HEK293 (cell line): ENCODE measurements at regions not wholly inside any gene's neighbourhood (a gene's known extent, or its start where the extent isn't known, plus 50 kb on each side); places are given as distances from the start of the nearest gene placed in this dataset.

ENCODE experiments used
- CTCF ChIA-PET: fragments of 350-600 bp; formaldehyde crosslinking; extraction: SDS; loops from one replicate; lab custom pipeline; 2021; ENCODE audit warnings: antibody characterized with exemption; lab: Yijun Ruan, JAX
- POLR2A ChIA-PET: fragments of 300-600 bp; formaldehyde crosslinking; extraction: SDS; loops from one replicate; lab custom pipeline; 2020; ENCODE audit warnings: antibody characterized with exemption, inconsistent platforms; lab: Yijun Ruan, JAX
- H3K27ac ChIP-seq: fragments of 200-500 bp; sonication (Bioruptor generic); 2 replicates; pipeline ENCODE4 v1.5.1; 2014; ENCODE audit warnings: low read depth, low read length, control low read depth, inconsistent platforms; ENCODE audit errors: extremely low read depth
- H3K36me3 ChIP-seq, 2 experiments: fragments of 200-500 bp in 1 of 2; sonication (Bioruptor generic) in 1 of 2; 1 replicate in 1 of 2; 2 replicates in 1 of 2; pipeline ENCODE4 v1.5.1; 2014 to 2017; ENCODE audit warnings: inconsistent platforms in 2 of 2, low read length in 2 of 2; ENCODE audit not compliant: control insufficient read depth in 2 of 2, insufficient read depth in 1 of 2
- H3K4me1 ChIP-seq: fragments of 200-500 bp; sonication (Bioruptor generic); 2 replicates; pipeline ENCODE4 v1.5.1; 2014; ENCODE audit warnings: mild to moderate bottlenecking, low read length, inconsistent platforms; ENCODE audit not compliant: control insufficient read depth, insufficient read depth
- H3K4me3 ChIP-seq: 2 replicates; pipeline ENCODE4 v1.5.1; 2011; ENCODE audit warnings: low read depth, mild to moderate bottlenecking, control low read depth, low read length, moderate library complexity
- H3K9me3 ChIP-seq: fragments of 200-500 bp; sonication (Bioruptor generic); 2 replicates; pipeline ENCODE4 v1.5.1; 2014; ENCODE audit warnings: low read depth, low read length, inconsistent platforms; ENCODE audit not compliant: control insufficient read depth, insufficient read depth
- BCL6B ChIP-seq: fragments of 450-650 bp; formaldehyde crosslinking; IDR thresholded peaks from 2 replicates; pipeline ENCODE4 v1.5.1; 2017; ENCODE audit warnings: missing biosample characterization, missing genetic modification characterization
- KLF16 ChIP-seq: fragments of 450-650 bp; formaldehyde crosslinking; IDR thresholded peaks from 2 replicates; pipeline ENCODE4 v1.5.1; 2017; ENCODE audit warnings: missing biosample characterization, missing genetic modification characterization
- PBX3 ChIP-seq: sonication (generic); formaldehyde crosslinking; IDR thresholded peaks from 2 replicates; pipeline ENCODE4 v1.8.1; 2022; ENCODE audit warnings: mild to moderate bottlenecking, moderate library complexity, missing genetic modification reagents
- PRDM1 ChIP-seq: fragments of 450-650 bp; formaldehyde crosslinking; IDR thresholded peaks from 2 replicates; pipeline ENCODE4; 2016; ENCODE audit warnings: missing biosample characterization, missing genetic modification characterization
- PRDM2 ChIP-seq: fragments of 450-650 bp; formaldehyde crosslinking; IDR thresholded peaks from 2 replicates; pipeline ENCODE4 v1.5.1; 2016; ENCODE audit warnings: missing biosample characterization, missing genetic modification characterization, borderline replicate concordance
- ZBTB1 ChIP-seq: fragments of 450-650 bp; formaldehyde crosslinking; IDR thresholded peaks from 2 replicates; pipeline ENCODE4 v1.5.1; 2016; ENCODE audit warnings: missing biosample characterization, missing genetic modification characterization
- ZBTB11 ChIP-seq: fragments of 450-650 bp; formaldehyde crosslinking; conservative IDR thresholded peaks from 2 replicates; pipeline ENCODE4 v1.5.1; 2016; ENCODE audit warnings: low read depth, missing biosample characterization, missing genetic modification characterization
- ZBTB21 ChIP-seq: fragments of 450-650 bp; formaldehyde crosslinking; IDR thresholded peaks from 2 replicates; pipeline ENCODE4 v1.5.1; 2017; ENCODE audit warnings: missing biosample characterization, missing genetic modification characterization
- ZFP69B ChIP-seq: fragments of 450-650 bp; formaldehyde crosslinking; IDR thresholded peaks from 2 replicates; pipeline ENCODE4 v1.5.1; 2016; ENCODE audit warnings: missing biosample characterization, missing genetic modification characterization
- ZNF138 ChIP-seq: fragments of 450-650 bp; formaldehyde crosslinking; IDR thresholded peaks from 2 replicates; pipeline ENCODE4 v1.5.1; 2016; ENCODE audit warnings: missing biosample characterization, missing genetic modification characterization, borderline replicate concordance
- ZNF184 ChIP-seq: fragments of 450-650 bp; IDR thresholded peaks from 2 replicates; pipeline ENCODE4 v1.5.1; 2018; ENCODE audit warnings: missing biosample characterization, mild to moderate bottlenecking, missing genetic modification characterization
- ZNF274 ChIP-seq, 2 experiments: fragments of 200-500 bp in 1 of 2; fragments of 450-650 bp in 1 of 2; sonication (Bioruptor generic) in 1 of 2; formaldehyde crosslinking in 1 of 2; IDR thresholded peaks; 2 replicates each; pipeline versions ENCODE4 v1.5.1 to v1.6.1; 2014 to 2016; ENCODE audit warnings: borderline replicate concordance in 1 of 2, inconsistent platforms in 1 of 2, low read length in 1 of 2, missing biosample characterization in 1 of 2, missing genetic modification characterization in 1 of 2
- ZNF398 ChIP-seq: fragments of 450-650 bp; formaldehyde crosslinking; IDR thresholded peaks from 2 replicates; pipeline ENCODE4 v1.5.1; 2017; ENCODE audit warnings: missing biosample characterization, missing genetic modification characterization
- ZNF624 ChIP-seq: fragments of 450-650 bp; formaldehyde crosslinking; IDR thresholded peaks from 2 replicates; pipeline ENCODE4 v1.5.1; 2017; ENCODE audit warnings: missing biosample characterization, missing genetic modification characterization

GRCh38 chr15:47993051-47993450 lies 127.7 kb upstream of the SLC24A5 start:
- Histone ChIP-seq H3K27ac (no peak overlapping the region), H3K9me3 (no peaks in the 10 kb centered on the region), H3K4me3 (no peak overlapping the region), H3K36me3 (no peaks in the 10 kb centered on the region), H3K4me1 (no peaks in the 10 kb centered on the region)
- ChIA-PET POLR2A (no interaction called here), CTCF (interaction anchor here (0.8 kb wide), 2 partner anchors 359 to 797 kb away, joined by 4 to 6 read pairs; no protein-coding TSS in a partner anchor)
- TF ChIP-seq ZBTB21 (tag by site-specific recombination) (no peak), ZNF184 (tag by site-specific recombination) (no peak), PRDM2 (tag by site-specific recombination) (no peak), KLF16 (tag by site-specific recombination) (no peak), ZNF624 (tag by site-specific recombination) (no peak), ZFP69B (no peak), BCL6B (tag by site-specific recombination) (no peak), ZNF274 (IDR thresholded peaks at IDR 0.05; ENCODE audit: low read length) (no peak), ZNF274 (tag by site-specific recombination; IDR thresholded peaks at IDR 0.05; ENCODE audit: borderline replicate concordance) (no peak), PRDM1 (tag by site-specific recombination) (no peak), ZBTB11 (tag by site-specific recombination) (no peak), ZBTB1 (tag by site-specific recombination) (no peak), ZNF138 (no peak), ZNF398 (no peak), PBX3 (no peak)
